ENCODE measurements at regions not wholly inside any gene's neighbourhood (a gene's known extent, or its start where the extent isn't known, plus 50 kb on each side); places are given as distances from the start of the nearest gene placed in this dataset.

DNA sequence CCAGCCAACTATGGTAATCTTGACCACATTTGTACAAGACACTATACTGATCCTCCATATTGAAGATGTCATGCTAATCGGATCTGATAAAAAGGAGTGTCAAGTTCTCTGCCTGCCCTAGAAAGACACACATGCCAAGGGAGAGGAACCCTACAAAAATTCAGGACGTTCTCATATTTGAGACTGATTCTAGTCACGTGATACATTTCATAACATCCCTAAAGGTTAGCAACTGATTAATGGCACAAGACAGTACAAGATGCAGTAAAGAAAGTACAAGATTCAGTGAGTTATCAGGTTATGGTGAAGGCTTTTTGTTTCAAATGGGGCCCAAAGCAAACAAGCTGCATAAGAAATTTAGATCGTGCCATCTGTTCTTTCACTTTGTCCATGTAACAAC, 190.7 kb upstream of the MOCS1 start:
- H3K4me3 Mint-ChIP-seq = no peak overlapping the region
- H3K36me3 Mint-ChIP-seq (ENCODE audit: low read depth) = peaks cover 3% of the 10 kb centered on the region; the same call in 1 of the 2 replicates
- H3K9me3 Mint-ChIP-seq = peaks cover 37% of the 10 kb centered on the region
- TF ChIP-seq, protein P1, sequence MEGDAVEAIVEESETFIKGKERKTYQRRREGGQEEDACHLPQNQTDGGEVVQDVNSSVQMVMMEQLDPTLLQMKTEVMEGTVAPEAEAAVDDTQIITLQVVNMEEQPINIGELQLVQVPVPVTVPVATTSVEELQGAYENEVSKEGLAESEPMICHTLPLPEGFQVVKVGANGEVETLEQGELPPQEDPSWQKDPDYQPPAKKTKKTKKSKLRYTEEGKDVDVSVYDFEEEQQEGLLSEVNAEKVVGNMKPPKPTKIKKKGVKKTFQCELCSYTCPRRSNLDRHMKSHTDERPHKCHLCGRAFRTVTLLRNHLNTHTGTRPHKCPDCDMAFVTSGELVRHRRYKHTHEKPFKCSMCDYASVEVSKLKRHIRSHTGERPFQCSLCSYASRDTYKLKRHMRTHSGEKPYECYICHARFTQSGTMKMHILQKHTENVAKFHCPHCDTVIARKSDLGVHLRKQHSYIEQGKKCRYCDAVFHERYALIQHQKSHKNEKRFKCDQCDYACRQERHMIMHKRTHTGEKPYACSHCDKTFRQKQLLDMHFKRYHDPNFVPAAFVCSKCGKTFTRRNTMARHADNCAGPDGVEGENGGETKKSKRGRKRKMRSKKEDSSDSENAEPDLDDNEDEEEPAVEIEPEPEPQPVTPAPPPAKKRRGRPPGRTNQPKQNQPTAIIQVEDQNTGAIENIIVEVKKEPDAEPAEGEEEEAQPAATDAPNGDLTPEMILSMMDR (IDR thresholded peaks at IDR 0.05) = no peak
- no peak overlapping the region for H3K27ac Mint-ChIP-seq
- DNase-seq = no peak
- peaks cover 2% of the 10 kb centered on the region; the same call in 1 of the 2 replicates for H3K27me3 Mint-ChIP-seq (ENCODE audit: insufficient read depth)
- no peaks in the 10 kb centered on the region for H3K4me1 Mint-ChIP-seq (ENCODE audit: low read depth)

DNA sequence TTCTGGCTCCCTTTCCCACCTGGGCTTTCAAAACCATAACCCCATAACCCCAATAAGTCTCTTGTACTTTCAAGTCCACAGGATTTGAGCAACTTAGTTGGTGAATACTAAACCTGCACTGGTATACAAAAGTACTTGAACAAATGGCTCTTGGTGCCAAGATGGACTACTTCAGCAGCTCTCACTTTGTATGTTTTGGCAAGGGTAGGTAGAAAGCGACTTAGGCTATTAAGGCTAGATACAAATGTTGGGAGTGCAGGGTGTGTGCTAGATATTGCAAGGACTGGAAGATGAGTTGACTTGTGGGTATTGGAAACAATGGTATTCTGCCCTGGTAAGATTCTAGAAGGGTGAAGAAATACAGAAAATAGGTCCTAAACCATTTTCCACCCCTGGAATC, 182.6 kb upstream of the MOCS1 start:
- Mint-ChIP-seq H3K27me3 (ENCODE audit: insufficient read depth) (no peaks in the 10 kb centered on the region), H3K4me1 (ENCODE audit: low read depth) (no peaks in the 10 kb centered on the region), H3K36me3 (ENCODE audit: low read depth) (no peaks in the 10 kb centered on the region), H3K9me3 (peaks cover 50% of the 10 kb centered on the region), H3K27ac (no peak overlapping the region), H3K4me3 (no peak overlapping the region)
- TF ChIP-seq, protein P1 (IDR thresholded peaks at IDR 0.05) = no peak
- no peak for DNase-seq

DNA sequence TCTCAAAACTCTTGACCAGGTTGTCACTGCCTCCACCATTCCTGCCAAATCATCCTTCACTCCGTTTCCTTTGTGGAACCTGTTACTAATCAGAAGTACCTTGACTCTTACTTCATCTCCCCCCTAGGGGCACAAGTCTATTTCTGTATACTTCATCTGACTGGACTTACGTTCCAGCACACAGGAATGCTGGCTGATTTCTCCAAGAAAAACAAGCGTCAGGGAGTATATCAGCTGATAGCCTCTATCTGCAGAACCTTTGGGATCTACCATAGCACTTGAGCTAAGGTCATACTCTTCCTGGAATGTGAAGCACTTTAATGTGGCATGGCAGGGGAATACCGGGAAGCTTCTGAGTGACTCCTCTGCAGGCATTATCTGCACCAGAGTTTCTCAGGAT, 178.1 kb upstream of the MOCS1 start:
- no peak overlapping the region for H3K27ac Mint-ChIP-seq
- peaks cover 2% of the 10 kb centered on the region; the same call in 1 of the 2 replicates for H3K27me3 Mint-ChIP-seq (ENCODE audit: insufficient read depth)
- H3K4me3 Mint-ChIP-seq = no peak overlapping the region
- TF ChIP-seq, protein P1 (IDR thresholded peaks at IDR 0.05) = no peak
- peaks cover 49% of the 10 kb centered on the region for H3K9me3 Mint-ChIP-seq
- no peak for DNase-seq
- no peaks in the 10 kb centered on the region for H3K36me3 Mint-ChIP-seq (ENCODE audit: low read depth)
- no peaks in the 10 kb centered on the region for H3K4me1 Mint-ChIP-seq (ENCODE audit: low read depth)

DNA sequence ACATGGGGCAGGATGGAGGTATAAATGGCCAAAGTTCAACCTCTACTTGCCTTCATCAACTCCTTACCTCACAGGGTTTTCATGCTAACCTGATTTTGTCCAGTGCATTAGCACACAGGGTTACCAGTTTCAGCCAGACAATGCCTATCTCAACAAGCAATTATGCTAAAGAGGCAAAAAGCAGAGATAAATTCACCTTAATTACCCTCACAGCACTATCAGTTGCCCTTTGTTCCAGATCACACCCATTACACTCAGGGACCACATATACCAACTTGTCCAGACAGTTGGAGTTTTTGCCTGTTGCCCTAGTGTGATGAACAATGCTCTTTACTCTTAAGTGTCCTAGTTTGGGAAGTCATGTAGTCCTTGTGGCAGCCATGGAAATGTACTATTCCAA, 174.5 kb upstream of the MOCS1 start:
- Mint-ChIP-seq H3K36me3 (ENCODE audit: low read depth) (no peaks in the 10 kb centered on the region), H3K9me3 (peaks cover 46% of the 10 kb centered on the region), H3K27me3 (ENCODE audit: insufficient read depth) (peaks cover 2% of the 10 kb centered on the region; the same call in 1 of the 2 replicates), H3K4me3 (no peak overlapping the region), H3K27ac (no peak overlapping the region), H3K4me1 (ENCODE audit: low read depth) (no peaks in the 10 kb centered on the region)
- TF ChIP-seq, protein P1 (IDR thresholded peaks at IDR 0.05) = no peak
- no peak for DNase-seq

DNA sequence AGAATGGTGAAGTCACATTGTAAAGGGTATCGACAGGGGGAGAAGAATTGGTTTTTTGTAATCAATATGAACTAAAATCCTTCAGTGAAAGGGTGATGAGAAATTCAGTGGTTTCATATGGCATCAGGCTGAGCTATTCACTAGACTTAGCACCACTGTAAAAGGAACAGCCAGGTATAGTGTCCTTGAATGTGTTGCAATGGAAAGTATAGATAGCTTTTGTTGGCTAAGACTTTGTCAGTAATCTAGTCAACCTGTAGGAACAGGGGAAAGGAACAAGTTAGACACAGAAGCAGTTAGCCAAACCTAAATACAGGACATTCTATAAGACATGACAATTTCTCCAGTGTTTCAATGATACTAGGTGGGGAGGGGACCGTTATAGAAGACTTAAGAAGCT, 172.6 kb upstream of the MOCS1 start:
- Mint-ChIP-seq H3K4me1 (ENCODE audit: low read depth) (no peaks in the 10 kb centered on the region), H3K36me3 (ENCODE audit: low read depth) (no peaks in the 10 kb centered on the region), H3K27me3 (ENCODE audit: insufficient read depth) (peaks cover 2% of the 10 kb centered on the region; the same call in 1 of the 2 replicates), H3K27ac (no peak overlapping the region), H3K9me3 (peaks cover 31% of the 10 kb centered on the region), H3K4me3 (no peak overlapping the region)
- TF ChIP-seq, protein P1 (IDR thresholded peaks at IDR 0.05) = no peak
- no peak for DNase-seq

- peaks cover 31% of the 10 kb centered on the region for H3K9me3 Mint-ChIP-seq
- no peak overlapping the region for H3K27ac Mint-ChIP-seq
- no peaks in the 10 kb centered on the region for H3K36me3 Mint-ChIP-seq (ENCODE audit: low read depth)
- no peak for DNase-seq
- no peaks in the 10 kb centered on the region for H3K4me1 Mint-ChIP-seq (ENCODE audit: low read depth)
- TF ChIP-seq, protein P1 (IDR thresholded peaks at IDR 0.05) = no peak
- H3K4me3 Mint-ChIP-seq = no peak overlapping the region
- H3K27me3 Mint-ChIP-seq (ENCODE audit: insufficient read depth) = no peaks in the 10 kb centered on the region; the same call in 1 of the 2 replicates
Measured at GRCh38 chr6:40098774-40099173, 164.5 kb upstream of the MOCS1 start.
